GM21360 (cell line): ENCODE measurements at regions not wholly inside any gene's neighbourhood (a gene's known extent, or its start where the extent isn't known, plus 50 kb on each side); places are given as distances from the start of the nearest gene placed in this dataset.

Experiments
- ATAC-seq: cut with Tn5 transposase; IDR thresholded peaks from one replicate; pipeline ENCODE4 v1.9.1; 2021; ENCODE audit warnings: mild to moderate bottlenecking, moderate library complexity; ENCODE audit not compliant: unreplicated experiment

- ATAC-seq: no peak
These were observed 170.0 kb downstream of the GPX5 start for GRCh38 chr6:28695715-28696114.

GRCh38 chr6:28696167-28696566 is 170.5 kb downstream of the GPX5 start:
- no peak for ATAC-seq

- no peak for ATAC-seq
These were observed 171.0 kb downstream of the GPX5 start for GRCh38 chr6:28696682-28697081.

GRCh38 chr6:28707387-28708282 is 182.0 kb downstream of the GPX5 start:
- ATAC-seq: no peak

GRCh38 chr6:28709478-28710349 is 184.0 kb downstream of the GPX5 start:
- ATAC-seq: no peak

- no peak for ATAC-seq
These were observed 184.9 kb downstream of the GPX5 start for GRCh38 chr6:28710466-28711191.

- no peak for ATAC-seq
These were observed 185.6 kb downstream of the GPX5 start for GRCh38 chr6:28711325-28711724.

GRCh38 chr6:28711788-28712341 is 186.2 kb downstream of the GPX5 start:
- no peak for ATAC-seq

GRCh38 chr6:28712982-28713381 is 187.3 kb downstream of the GPX5 start:
- ATAC-seq: no peak

GRCh38 chr6:28719275-28719940 is 193.7 kb downstream of the GPX5 start:
- ATAC-seq: no peak

- no peak for ATAC-seq
These were observed 194.9 kb downstream of the GPX5 start for GRCh38 chr6:28720357-28721231.

- no peak for ATAC-seq
These were observed 195.7 kb downstream of the GPX5 start for GRCh38 chr6:28721372-28721771.

GRCh38 chr6:28724395-28724794 is 198.7 kb downstream of the GPX5 start:
- ATAC-seq: no peak

- no peak for ATAC-seq
These were observed 198.4 kb downstream of the TRIM27 start for GRCh38 chr6:28725274-28725809.

GRCh38 chr6:28725890-28726348 is 197.9 kb downstream of the TRIM27 start:
- ATAC-seq: no peak

GRCh38 chr6:28726569-28727309 is 197.0 kb downstream of the TRIM27 start:
- no peak for ATAC-seq

- no peak for ATAC-seq
These were observed 196.1 kb downstream of the TRIM27 start for GRCh38 chr6:28727559-28728211.
